PC-3 (cell line): ENCODE measurements at regions not wholly inside any gene's neighbourhood (a gene's known extent, or its start where the extent isn't known, plus 50 kb on each side); places are given as distances from the start of the nearest gene placed in this dataset.

Experiments used
- ATAC-seq: fragments of 200-7000 bp; cut with Tn5 transposase; 2 replicates; pipeline ENCODE4 v1.9.1; 2020; ENCODE audit warnings: mild to moderate bottlenecking, moderate library complexity
- BruUV-seq: library from RNA; stranded (reverse); fragments of 400-500 nt; replicated peaks from 2 replicates; lab custom pipeline; 2021; lab: Mats Ljungman, UMichigan
- CTCF ChIA-PET: fragments of 300-600 bp; sonication (Branson Sonifier 250); formaldehyde crosslinking; loops from one replicate; lab custom pipeline; 2022; ENCODE audit warnings: antibody characterized with exemption; lab: Charles Lee
- POLR2A ChIA-PET: fragments of 300-600 bp; sonication (Branson Sonifier 250); formaldehyde crosslinking; loops from one replicate; lab custom pipeline; 2022; ENCODE audit warnings: antibody characterized with exemption; ENCODE audit not compliant: unreplicated experiment; lab: Charles Lee
- DNase-seq: peaks from one replicate; pipeline ENCODE4 v3.0.0-alpha.2; 2015
- H2AFZ ChIP-seq: fragments of 300-600 bp; sonication (generic); 2 replicates; pipeline ENCODE4 v1.6.0; 2016; ENCODE audit warnings: antibody characterized with exemption, low read length
- H3F3A ChIP-seq: fragments of 300-600 bp; sonication (generic); one replicate; pipeline ENCODE4 v1.6.0; 2017; ENCODE audit warnings: antibody characterized with exemption, low read length, control low read depth, mild to moderate bottlenecking; ENCODE audit not compliant: unreplicated experiment
- H3K27ac ChIP-seq: fragments of 300-600 bp; sonication (generic); 2 replicates; pipeline ENCODE4 v1.5.1; 2016; ENCODE audit warnings: mild to moderate bottlenecking, low read length
- H3K27me3 ChIP-seq: fragments of 300-600 bp; sonication (generic); 2 replicates; pipeline ENCODE4 v1.6.1; 2016; ENCODE audit warnings: low read length, mixed read lengths
- H3K36me3 ChIP-seq: fragments of 300-600 bp; sonication (generic); 2 replicates; pipeline ENCODE4 v1.6.1; 2016; ENCODE audit warnings: low read depth, mixed run types, low read length, mixed read lengths
- H3K4me1 ChIP-seq: fragments of 300-600 bp; sonication (generic); 2 replicates; pipeline ENCODE4 v1.5.1; 2016; ENCODE audit warnings: low read length; ENCODE audit not compliant: insufficient read depth
- H3K4me2 ChIP-seq: fragments of 300-600 bp; sonication (generic); 2 replicates; pipeline ENCODE4 v1.6.0; 2016; ENCODE audit warnings: low read length
- H3K4me3 ChIP-seq: fragments of 300-600 bp; sonication (generic); 2 replicates; pipeline ENCODE4 v1.5.1; 2016; ENCODE audit warnings: mild to moderate bottlenecking, low read length, mixed read lengths
- H3K79me2 ChIP-seq: fragments of 300-600 bp; sonication (generic); 2 replicates; pipeline ENCODE4 v1.6.1; 2017; ENCODE audit warnings: low read length, mixed read lengths
- H3K9ac ChIP-seq: fragments of 300-600 bp; sonication (generic); 2 replicates; pipeline ENCODE4 v1.6.0; 2016; ENCODE audit warnings: mild to moderate bottlenecking, low read length
- H3K9me2 ChIP-seq: fragments of 300-600 bp; sonication (generic); replicated peaks from 2 replicates; pipeline ENCODE4 v1.6.1; 2016; ENCODE audit warnings: mixed run types, low read length, mixed read lengths
- H3K9me3 ChIP-seq: fragments of 300-600 bp; sonication (generic); 2 replicates; pipeline ENCODE4 v1.6.1; 2016; ENCODE audit warnings: low read length, mixed read lengths
- H4K20me1 ChIP-seq: fragments of 300-600 bp; sonication (generic); 2 replicates; pipeline ENCODE4 v1.6.1; 2016; ENCODE audit warnings: low read length, mixed read lengths
- CTCF ChIP-seq: fragments of 300-600 bp; sonication (generic); conservative IDR thresholded peaks from 2 replicates; pipeline ENCODE4 v1.5.1; 2017; ENCODE audit warnings: antibody characterized with exemption, low read depth, mild to moderate bottlenecking, low read length
- EZH2 ChIP-seq: fragments of 300-600 bp; sonication (generic); IDR thresholded peaks from one replicate; pipeline ENCODE4 v1.6.1; 2017; ENCODE audit warnings: antibody characterized with exemption, mild to moderate bottlenecking, low read length; ENCODE audit not compliant: unreplicated experiment
- EZH2phosphoT487 ChIP-seq: fragments of 300-600 bp; sonication (generic); IDR thresholded peaks from 2 replicates; pipeline ENCODE4 v1.6.1; 2018; ENCODE audit warnings: mild to moderate bottlenecking, antibody characterized with exemption, low read length, borderline replicate concordance
- intact Hi-C: fragments of 100-400 bp; cut with micrococcal nuclease; formaldehyde crosslinking; loops from 2 replicates; pipeline ENCODE4 v1.9.0; 2023

- H4K20me1 ChIP-seq = no peaks in the 10 kb centered on the region
- H3K36me3 ChIP-seq = no peaks in the 10 kb centered on the region
- ChIA-PET POLR2A (no interaction called here), CTCF (no interaction called here)
- no peak for TF ChIP-seq EZH2
- TF ChIP-seq EZH2phosphoT487 = no peak
- ATAC-seq = no peak
- no peak overlapping the region for H3K27ac ChIP-seq
- H3K4me1 ChIP-seq = no peaks in the 10 kb centered on the region
- intact Hi-C loops = no loop called here
- no peaks in the 10 kb centered on the region for H3F3A ChIP-seq
- no peak overlapping the region for H3K4me2 ChIP-seq
- H3K79me2 ChIP-seq = no peaks in the 10 kb centered on the region
- H3K9me2 ChIP-seq = no peaks in the 10 kb centered on the region
- H3K4me3 ChIP-seq = no peak overlapping the region
- BruUV-seq = no TSS peak
- H2AFZ ChIP-seq = no peak overlapping the region
- H3K27me3 ChIP-seq = peaks cover 31% of the 10 kb centered on the region
- no peak overlapping the region for H3K9ac ChIP-seq
- no peak for DNase-seq
- no peaks in the 10 kb centered on the region for H3K9me3 ChIP-seq
These were observed 135.3 kb downstream of the CPZ start for GRCh38 chr4:8727546-8728510.

GRCh38 chr4:8727131-8727530, 134.6 kb downstream of the CPZ start:
- H3K9me3 ChIP-seq = no peaks in the 10 kb centered on the region
- POLR2A ChIA-PET = no interaction called here
- H3K4me3 ChIP-seq = no peak overlapping the region
- H3K4me1 ChIP-seq = no peaks in the 10 kb centered on the region
- DNase-seq = no peak
- no peak overlapping the region for H2AFZ ChIP-seq
- H3K9me2 ChIP-seq = no peaks in the 10 kb centered on the region
- TF ChIP-seq CTCF = no peak
- BruUV-seq = no TSS peak
- no peak overlapping the region for H3K9ac ChIP-seq
- H3K27me3 ChIP-seq = peaks cover 38% of the 10 kb centered on the region
- H3F3A ChIP-seq = no peaks in the 10 kb centered on the region
- H3K36me3 ChIP-seq = no peaks in the 10 kb centered on the region
- H3K79me2 ChIP-seq = no peaks in the 10 kb centered on the region
- H3K4me2 ChIP-seq = no peak overlapping the region
- intact Hi-C loops = no loop called here
- no peak overlapping the region for H3K27ac ChIP-seq
- ATAC-seq = no peak
- no peaks in the 10 kb centered on the region for H4K20me1 ChIP-seq
- CTCF ChIA-PET = no interaction called here

DNA sequence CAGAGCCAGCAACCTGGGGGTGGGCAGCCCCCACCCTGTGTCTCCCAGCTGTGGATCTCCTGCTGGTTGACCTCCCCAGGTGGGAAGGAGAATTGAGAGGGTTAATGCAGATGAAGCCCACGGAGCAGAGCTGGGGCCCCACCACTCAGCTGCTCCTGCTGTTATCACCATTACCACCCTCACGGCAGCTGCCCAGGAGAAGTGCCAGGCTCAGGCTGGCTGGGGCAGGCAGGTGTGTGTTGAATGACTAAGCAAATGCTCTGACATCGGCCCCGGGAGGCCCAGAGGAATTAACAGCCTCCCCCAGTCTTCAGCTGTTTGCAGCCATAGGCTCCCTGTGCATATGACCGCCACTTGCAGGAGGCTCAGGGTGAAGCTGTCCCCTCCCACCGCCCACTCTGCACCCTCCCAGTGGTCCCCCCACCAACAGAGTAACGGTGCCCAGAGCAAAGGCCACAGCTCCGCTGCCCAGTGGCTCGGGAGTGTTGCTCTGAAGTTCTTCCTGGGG, 133.8 kb downstream of the CPZ start:
- ChIA-PET CTCF (no interaction called here), POLR2A (no interaction called here)
- Histone ChIP-seq H4K20me1 (no peaks in the 10 kb centered on the region), H3K9me2 (no peaks in the 10 kb centered on the region), H3K36me3 (no peaks in the 10 kb centered on the region), H3K27ac (no peak overlapping the region), H3K4me3 (no peak overlapping the region), H2AFZ (no peak overlapping the region), H3K9ac (no peak overlapping the region), H3K4me2 (no peak overlapping the region), H3K79me2 (no peaks in the 10 kb centered on the region), H3K4me1 (no peaks in the 10 kb centered on the region), H3F3A (no peaks in the 10 kb centered on the region), H3K27me3 (peaks cover 42% of the 10 kb centered on the region), H3K9me3 (no peaks in the 10 kb centered on the region)
- intact Hi-C loops = no loop called here
- DNase-seq (no peak), ATAC-seq (no peak)
- no TSS peak for BruUV-seq
- TF ChIP-seq EZH2 = no peak
- no peak for TF ChIP-seq CTCF
- TF ChIP-seq EZH2phosphoT487 = no peak
